Activated CD4-positive, alpha-beta T cell treated with anti-CD3 and anti-CD28 coated beads for 48 hours (primary cell): ENCODE measurements at regions not wholly inside any gene's neighbourhood (a gene's known extent, or its start where the extent isn't known, plus 50 kb on each side); places are given as distances from the start of the nearest gene placed in this dataset.
"Not testable (repeated sequence)": the region's sequence is repeated elsewhere in the genome, so short reads cannot be mapped to it uniquely, and the experiment has no call there.

Experiments
- DNase-seq: peaks from one replicate; pipeline ENCODE4 v3.0.0-alpha.2; 2020

DNA sequence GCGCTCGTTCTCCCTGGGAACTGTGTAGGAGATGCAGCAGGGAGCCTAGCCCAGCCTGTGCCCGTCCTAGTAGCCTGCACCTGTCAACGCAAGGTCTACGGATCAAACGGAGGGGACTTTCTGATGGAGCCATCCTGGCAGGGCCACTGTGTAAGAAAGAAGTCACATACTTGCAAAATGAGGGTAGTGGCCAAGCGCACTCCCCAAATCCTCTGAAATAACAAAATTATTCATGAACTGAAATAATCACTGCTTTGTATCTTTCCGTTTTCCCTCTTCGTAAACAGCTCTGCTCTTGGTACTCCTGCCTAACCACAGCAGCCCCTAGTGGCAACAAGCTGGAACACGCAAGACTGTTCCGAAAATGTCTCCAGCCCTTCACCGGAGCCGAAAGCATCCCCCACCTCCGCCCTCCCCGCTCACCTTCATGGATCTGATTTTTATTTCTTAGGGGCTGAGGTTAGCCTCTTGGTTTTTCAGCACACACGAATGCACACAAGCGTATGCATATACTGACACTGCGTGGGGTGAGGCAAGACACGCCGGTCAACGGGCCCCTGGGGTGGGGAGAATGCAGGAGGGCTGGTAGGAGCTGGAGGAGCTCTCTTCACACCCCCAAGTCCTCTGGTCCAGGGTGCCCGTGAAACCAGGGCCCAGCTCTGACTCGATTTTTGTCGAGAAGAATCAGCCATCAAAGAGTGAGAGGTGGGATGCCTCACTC is 100.8 kb downstream of the ABCC12 start:
- DNase-seq = peak; percentile 54

- no peak for DNase-seq
Observed at GRCh38 chr16:48053418-48053745, 102.4 kb downstream of the ABCC12 start.

- DNase-seq = no peak
Observed at GRCh38 chr16:48052731-48053417, 102.9 kb downstream of the ABCC12 start.

DNA sequence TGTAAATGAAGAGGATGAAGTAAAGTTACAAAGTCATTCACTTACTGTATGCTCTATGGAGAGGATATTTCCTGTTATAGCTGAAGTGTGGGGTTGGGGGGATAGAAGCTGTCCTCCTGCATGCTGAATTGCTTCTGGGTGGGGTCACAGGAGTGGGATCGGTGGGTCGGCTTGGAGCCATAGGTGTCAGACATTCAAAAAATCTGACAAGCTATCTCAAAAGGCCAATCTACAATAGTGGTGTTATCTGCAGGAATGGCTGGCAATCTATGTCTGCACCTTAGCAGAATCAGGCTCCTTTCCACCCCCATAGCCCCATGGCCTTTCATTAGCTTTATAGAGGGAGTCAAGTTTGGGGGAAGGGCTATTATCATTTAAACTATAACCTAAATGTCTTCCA is 104.9 kb downstream of the ABCC12 start:
- no peak for DNase-seq

DNA sequence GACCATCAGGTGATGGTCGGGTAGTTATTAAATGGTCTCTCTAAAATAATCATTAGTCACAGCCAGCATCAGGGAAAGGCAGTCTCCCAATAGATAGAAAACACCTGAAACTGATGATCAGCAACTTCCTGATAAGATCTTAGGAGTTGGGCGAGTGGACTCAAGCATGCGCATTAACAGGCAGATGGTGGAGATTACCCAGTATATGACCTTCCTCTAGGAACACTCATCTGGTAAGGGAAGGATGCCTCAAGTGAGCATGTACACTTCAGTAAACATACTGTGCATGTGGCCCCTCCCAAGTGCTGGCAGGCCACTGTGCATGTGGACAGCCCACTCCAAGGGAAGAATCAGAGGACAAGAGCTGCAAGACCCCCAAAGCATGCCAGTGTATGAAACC is 105.9 kb downstream of the ABCC12 start:
- DNase-seq = no peak

DNA sequence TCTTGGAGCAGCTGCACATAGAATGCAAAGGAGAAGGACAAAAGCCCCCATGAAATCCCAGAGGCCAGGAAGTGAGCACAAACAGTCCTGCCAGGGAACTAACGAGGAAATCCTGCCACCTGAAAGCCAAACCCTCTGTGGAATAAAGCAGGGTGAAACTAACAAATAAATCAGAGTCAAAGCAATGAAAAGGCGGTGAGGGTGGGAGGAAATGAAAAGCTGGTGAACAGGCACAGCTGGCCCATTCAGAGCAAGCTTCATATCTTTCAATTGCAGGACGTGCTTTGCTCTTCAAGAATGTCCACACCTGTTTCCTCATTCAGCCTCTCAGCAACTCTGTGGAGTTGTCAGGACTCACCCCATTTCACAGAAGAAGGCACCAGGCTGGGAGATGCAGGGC is 108.1 kb downstream of the ABCC12 start:
- no peak for DNase-seq

DNA sequence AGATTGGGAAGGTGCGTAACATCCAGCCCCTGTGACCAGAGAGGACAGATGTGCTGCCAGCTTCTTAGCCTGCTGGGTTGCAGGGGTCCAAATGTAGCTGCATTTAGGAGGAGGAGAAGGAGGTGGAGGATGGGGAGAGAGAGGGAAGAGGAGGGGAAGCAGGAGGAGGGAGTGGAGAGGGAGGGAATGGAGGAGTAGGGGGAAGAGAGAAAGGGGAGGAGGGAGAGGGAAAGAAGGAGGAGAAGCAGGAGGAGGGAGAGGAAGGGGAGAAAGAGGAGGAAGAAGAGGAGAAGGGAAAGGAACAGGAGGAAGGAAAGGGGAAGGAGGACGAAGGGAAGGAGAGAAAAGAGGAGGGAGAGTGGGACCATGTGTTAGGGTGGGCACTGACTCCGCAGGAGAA is 108.6 kb downstream of the ABCC12 start:
- no peak for DNase-seq

DNA sequence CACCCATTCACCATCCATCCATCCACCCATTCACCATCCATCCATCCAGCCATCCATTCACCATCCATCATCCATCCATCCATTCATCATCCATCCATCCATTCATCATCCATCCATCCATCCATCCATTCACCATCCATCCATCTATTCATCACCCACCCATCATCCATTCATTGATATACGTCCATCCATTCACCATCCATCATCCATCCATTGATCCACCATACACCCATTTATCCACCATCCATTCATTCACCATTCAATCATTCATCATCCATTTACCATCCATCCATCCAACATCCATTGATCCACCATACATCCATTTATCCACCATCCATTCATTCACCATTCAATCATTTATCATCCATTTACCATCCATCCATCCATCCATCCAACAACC is 111.7 kb downstream of the ABCC12 start:
- DNase-seq = no peak

- DNase-seq = no peak
Observed at GRCh38 chr16:48041981-48042421, 113.8 kb downstream of the ABCC12 start.

GRCh38 chr16:48035142-48035541 is 120.7 kb downstream of the ABCC12 start:
- DNase-seq = no peak

DNA sequence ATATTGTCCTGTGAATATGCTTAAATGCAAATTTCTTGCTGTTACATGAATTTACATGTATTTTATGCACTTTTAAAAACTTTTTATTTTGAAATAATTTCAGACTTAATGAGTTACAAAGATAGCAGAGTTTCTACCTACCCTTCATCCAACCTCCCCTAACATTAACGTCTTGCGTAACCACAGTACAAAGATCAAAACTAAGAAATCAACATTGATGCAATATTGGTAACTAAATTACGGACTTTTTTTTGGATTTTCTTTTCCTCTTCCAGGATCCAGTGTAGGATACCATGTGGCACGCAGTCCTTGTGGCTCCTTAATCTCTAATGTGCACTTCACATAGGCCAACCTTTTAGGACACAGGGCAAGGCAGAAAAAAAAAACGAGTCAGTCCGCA is 124.9 kb downstream of the ABCC12 start:
- no peak for DNase-seq

- no peak for DNase-seq
Observed at GRCh38 chr16:48029768-48030167, 126.0 kb downstream of the ABCC12 start.

DNA sequence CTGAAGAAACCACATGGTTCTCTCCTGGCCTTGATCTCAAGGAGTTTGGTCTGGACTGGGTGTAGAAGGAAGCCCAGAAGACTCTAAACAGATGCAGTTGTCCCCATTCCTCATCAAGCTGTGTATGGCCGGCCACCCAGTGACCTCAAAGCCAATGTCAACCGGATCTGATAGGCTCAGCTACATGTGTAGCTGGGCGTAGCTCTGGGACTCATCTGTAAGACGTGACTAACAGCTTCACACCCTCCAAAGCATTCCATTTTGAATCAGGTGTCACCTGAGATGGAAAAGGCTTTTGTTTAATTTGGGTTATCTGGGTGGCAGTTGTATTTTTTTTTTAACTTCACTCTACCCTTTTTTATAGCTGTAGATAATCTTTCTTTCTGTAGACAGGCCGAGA is 130.4 kb downstream of the ABCC12 start:
- no peak for DNase-seq

GRCh38 chr16:48024042-48024441 is 131.8 kb downstream of the ABCC12 start:
- no peak for DNase-seq

DNA sequence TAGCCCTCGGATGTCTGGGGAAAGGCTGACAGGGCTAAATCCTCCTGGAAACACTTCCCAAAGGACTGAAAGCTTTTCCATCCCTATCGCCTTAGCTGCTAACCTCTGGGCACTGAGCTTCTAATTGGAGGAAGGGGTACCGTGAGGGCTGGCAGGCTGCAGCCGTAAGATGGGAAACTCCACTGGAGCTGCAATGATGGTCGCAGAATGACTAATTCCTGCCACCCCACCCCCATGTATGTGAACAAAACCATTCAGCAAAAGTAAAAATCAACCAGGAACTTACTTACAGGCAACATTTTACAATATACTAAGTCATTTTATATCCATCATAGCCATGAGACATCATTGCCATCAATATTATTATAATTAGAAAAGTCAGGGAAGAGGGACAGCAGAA is 133.3 kb downstream of the ABCC12 start:
- DNase-seq = peak; percentile 3

- DNase-seq = not testable (repeated sequence)
Observed at GRCh38 chr16:48020617-48021016, 135.2 kb downstream of the ABCC12 start.

GRCh38 chr16:48014349-48015135 is 141.3 kb downstream of the ABCC12 start:
- no peak for DNase-seq

DNA sequence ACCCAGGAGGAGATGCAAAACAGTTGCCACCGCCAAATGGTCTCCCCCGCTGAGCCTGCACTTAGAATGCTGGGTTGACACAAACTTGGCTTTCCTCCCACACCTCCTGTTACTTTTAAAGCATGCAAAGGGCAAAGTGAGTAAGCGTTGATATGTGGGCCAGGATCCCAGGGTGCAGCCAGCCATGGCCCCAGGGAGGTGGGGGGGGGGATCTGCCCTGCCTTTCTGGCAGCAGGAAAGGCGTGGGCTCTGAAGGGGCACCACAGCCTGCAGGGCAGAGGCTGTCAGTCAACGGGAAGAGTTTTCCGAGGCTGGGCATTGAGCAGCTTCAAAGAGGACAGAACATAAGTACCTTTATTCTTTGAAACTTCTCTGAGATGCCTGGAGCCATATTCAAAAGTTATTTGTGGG is 142.3 kb downstream of the ABCC12 start:
- no peak for DNase-seq

- DNase-seq = no peak
Observed at GRCh38 chr16:48011878-48012658, 143.7 kb downstream of the ABCC12 start.

DNA sequence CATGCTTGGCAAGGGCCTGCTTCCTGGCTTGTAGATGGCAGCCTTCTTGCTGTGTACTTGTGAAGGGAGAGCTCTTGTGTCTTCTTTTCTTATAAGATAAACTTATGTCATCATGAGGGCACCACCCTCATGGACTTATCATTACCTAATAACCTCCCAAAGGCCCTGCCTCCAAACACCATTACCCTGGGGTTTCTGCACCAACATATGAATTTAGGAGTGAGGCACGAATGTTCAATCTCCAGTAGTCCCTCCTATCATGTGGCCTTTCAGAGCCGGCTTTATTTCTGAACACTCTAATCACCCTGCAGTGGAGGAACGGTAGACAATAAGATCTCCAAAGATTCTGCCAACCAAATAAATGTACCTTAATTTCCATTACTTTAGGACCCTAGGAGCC is 144.3 kb downstream of the ABCC12 start:
- no peak for DNase-seq

DNA sequence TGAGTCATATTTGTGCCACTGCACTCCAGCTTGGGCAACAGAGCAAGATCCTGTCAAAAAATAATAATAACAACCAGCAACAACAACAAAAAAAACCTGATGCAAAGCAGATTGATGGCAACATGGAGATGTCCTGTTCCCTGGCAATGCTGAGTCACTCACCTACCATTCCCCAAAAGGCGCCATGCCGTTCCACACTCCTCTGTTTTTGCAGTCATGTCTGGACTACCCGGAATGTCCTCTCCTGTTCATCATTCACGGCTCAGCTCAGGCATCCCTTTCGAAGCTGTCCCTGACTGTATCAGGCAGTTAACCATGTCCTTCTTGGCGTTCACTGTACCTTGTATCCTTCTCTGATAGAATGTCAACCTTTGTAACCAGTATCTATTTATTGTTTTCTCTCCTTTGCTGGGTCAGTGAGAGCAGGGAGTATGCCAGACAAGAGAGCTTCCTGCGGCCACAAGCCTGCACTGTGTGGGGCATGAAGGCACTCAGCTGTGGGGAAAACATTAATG is 147.7 kb downstream of the ABCC12 start:
- DNase-seq = no peak

- no peak for DNase-seq
Observed at GRCh38 chr16:48004141-48004695, 151.6 kb downstream of the ABCC12 start.
